Daoy (cell line): ENCODE measurements at regions not wholly inside any gene's neighbourhood (a gene's known extent, or its start where the extent isn't known, plus 50 kb on each side); places are given as distances from the start of the nearest gene placed in this dataset.
A peak's percentile ranks its signal among the peaks of the same experiment; 100 is the strongest.
"Not testable (repeated sequence)": the region's sequence is repeated elsewhere in the genome, so short reads cannot be mapped to it uniquely, and the experiment has no call there.

Experiments used
- DNase-seq: peaks from one replicate; pipeline ENCODE4 v3.0.0-alpha.2; 2015; ENCODE audit warnings: low read depth

GRCh38 chr4:74544655-74545361 lies 99.9 kb downstream of the AREG start:
- no peak for DNase-seq

GRCh38 chr4:74545448-74545847 lies 100.5 kb downstream of the AREG start:
- DNase-seq, result peak; percentile 28

GRCh38 chr4:74546057-74546456 lies 101.1 kb downstream of the AREG start:
- DNase-seq, result peak; percentile 15

GRCh38 chr4:74547042-74547441 lies 102.1 kb downstream of the AREG start:
- no peak for DNase-seq

GRCh38 chr4:74548561-74548960 lies 103.6 kb downstream of the AREG start:
- DNase-seq, result no peak

- no peak for DNase-seq
These were observed 105.0 kb downstream of the AREG start for GRCh38 chr4:74549936-74550335.

GRCh38 chr4:74555231-74555630 lies 110.3 kb downstream of the AREG start:
- DNase-seq, result peak; percentile 70

GRCh38 chr4:74555843-74556242 lies 110.9 kb downstream of the AREG start:
- DNase-seq, result no peak

- no peak for DNase-seq
These were observed 114.9 kb downstream of the AREG start for GRCh38 chr4:74559853-74560252.

- DNase-seq, result no peak
These were observed 123.0 kb downstream of the AREG start for GRCh38 chr4:74567981-74568380.

GRCh38 chr4:74570095-74570494 lies 125.2 kb downstream of the AREG start:
- no peak for DNase-seq

GRCh38 chr4:74578329-74578728 lies 133.4 kb downstream of the AREG start:
- DNase-seq, result no peak

- DNase-seq, result not testable (repeated sequence)
These were observed 133.9 kb downstream of the AREG start for GRCh38 chr4:74578865-74579264.

- no peak for DNase-seq
These were observed 138.3 kb downstream of the AREG start for GRCh38 chr4:74583089-74583700.

GRCh38 chr4:74583757-74584156 lies 138.8 kb downstream of the AREG start:
- no peak for DNase-seq

- DNase-seq, result no peak
These were observed 143.4 kb downstream of the AREG start for GRCh38 chr4:74588350-74588749.

- DNase-seq, result no peak
These were observed 145.5 kb downstream of the AREG start for GRCh38 chr4:74590476-74590875.

- DNase-seq, result no peak
These were observed 153.8 kb downstream of the AREG start for GRCh38 chr4:74598611-74599325.

GRCh38 chr4:74603186-74603585 lies 158.2 kb downstream of the AREG start:
- no peak for DNase-seq

- DNase-seq, result no peak
These were observed 163.4 kb downstream of the AREG start for GRCh38 chr4:74608151-74608949.

GRCh38 chr4:74610491-74610890 lies 165.6 kb downstream of the AREG start:
- DNase-seq, result no peak

- DNase-seq, result no peak
These were observed 167.9 kb downstream of the AREG start for GRCh38 chr4:74612837-74613236.
